ENCODE measurements at regions not wholly inside any gene's neighbourhood (a gene's known extent, or its start where the extent isn't known, plus 50 kb on each side); places are given as distances from the start of the nearest gene placed in this dataset.

DNA sequence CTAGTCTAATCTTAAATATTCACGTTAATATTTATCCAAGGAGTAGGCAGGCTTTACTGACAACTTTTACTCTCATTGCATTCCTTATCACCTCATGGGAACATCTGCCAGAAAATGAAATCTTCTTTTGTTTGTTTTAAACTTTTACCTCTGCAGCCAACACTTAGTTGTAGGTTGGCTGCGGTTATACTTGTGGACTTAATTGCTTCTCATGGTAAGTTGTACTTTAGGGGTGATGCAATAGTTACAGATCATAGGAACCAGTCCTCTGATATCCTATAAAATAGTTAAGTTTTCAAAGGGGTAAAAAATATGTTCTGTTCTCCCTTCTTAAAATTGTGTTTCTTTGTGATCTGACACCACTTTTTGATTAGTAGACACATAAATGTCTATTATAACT, 321.9 kb downstream of the ZPLD1 start:
- H3K4me3 ChIP-seq (ENCODE audit: low read depth, low read length) = no peak overlapping the region
- no peak for DNase-seq (ENCODE audit: low read depth)
- no peak for TF ChIP-seq CTCF (IDR thresholded peaks at IDR 0.05; ENCODE audit: low read depth, low read length, missing control alignments)

DNA sequence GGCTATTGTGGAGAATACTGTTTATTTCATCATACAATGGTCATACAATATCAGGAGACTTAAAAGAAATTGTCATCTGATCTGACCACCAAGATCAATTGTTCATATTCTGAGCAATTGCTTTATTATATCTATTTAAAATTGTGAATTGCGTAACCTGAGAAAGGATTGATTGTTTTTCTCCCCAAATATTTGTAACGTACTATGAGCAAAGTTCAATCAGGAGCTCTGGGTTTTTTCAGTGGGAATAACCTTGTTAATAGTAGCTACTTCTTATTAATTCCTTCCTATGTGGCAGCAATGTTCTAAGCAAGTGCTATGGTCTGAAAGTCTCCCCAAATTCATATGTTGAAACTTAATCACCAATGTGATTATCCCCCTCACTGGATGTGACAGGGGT, 323.1 kb downstream of the ZPLD1 start:
- DNase-seq (ENCODE audit: low read depth) = no peak
- no peak overlapping the region for H3K4me3 ChIP-seq (ENCODE audit: low read depth, low read length)
- TF ChIP-seq CTCF (IDR thresholded peaks at IDR 0.05; ENCODE audit: low read depth, low read length, missing control alignments) = no peak

- DNase-seq (ENCODE audit: low read depth) = no peak
- H3K4me3 ChIP-seq (ENCODE audit: low read depth, low read length) = no peak overlapping the region
- no peak for TF ChIP-seq CTCF (IDR thresholded peaks at IDR 0.05; ENCODE audit: low read depth, low read length, missing control alignments)
Measured at GRCh38 chr3:102761766-102762165, 327.0 kb downstream of the ZPLD1 start.

DNA sequence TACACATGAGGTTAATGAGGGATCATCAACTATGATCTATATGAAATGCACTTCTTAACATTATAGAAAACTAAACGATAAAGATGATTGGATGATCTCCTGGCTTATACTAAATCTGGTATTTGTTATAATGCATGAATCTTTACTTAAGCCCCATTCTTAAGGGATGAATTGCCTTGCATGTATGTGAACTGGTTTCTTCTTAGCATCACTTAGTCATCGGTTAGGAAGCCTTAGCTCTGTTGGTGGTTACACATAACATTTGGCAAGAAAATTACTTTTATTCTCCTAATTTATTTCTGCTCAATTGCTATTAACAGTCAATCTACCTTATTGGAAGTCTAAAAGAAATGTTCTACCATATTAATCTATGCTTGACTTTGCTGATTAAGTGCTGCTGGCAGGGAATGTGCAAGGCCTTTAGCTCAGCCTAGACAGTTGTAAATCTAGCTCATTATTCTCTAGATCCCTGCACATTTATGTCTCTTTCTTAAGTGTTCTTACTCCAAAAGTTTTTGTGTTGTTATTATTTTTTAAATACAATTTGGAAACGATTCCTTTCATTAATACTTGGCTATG, 356.0 kb downstream of the ZPLD1 start:
- no peak overlapping the region for H3K4me3 ChIP-seq (ENCODE audit: low read depth, low read length)
- DNase-seq (ENCODE audit: low read depth) = no peak
- no peak for TF ChIP-seq CTCF (IDR thresholded peaks at IDR 0.05; ENCODE audit: low read depth, low read length, missing control alignments)

DNA sequence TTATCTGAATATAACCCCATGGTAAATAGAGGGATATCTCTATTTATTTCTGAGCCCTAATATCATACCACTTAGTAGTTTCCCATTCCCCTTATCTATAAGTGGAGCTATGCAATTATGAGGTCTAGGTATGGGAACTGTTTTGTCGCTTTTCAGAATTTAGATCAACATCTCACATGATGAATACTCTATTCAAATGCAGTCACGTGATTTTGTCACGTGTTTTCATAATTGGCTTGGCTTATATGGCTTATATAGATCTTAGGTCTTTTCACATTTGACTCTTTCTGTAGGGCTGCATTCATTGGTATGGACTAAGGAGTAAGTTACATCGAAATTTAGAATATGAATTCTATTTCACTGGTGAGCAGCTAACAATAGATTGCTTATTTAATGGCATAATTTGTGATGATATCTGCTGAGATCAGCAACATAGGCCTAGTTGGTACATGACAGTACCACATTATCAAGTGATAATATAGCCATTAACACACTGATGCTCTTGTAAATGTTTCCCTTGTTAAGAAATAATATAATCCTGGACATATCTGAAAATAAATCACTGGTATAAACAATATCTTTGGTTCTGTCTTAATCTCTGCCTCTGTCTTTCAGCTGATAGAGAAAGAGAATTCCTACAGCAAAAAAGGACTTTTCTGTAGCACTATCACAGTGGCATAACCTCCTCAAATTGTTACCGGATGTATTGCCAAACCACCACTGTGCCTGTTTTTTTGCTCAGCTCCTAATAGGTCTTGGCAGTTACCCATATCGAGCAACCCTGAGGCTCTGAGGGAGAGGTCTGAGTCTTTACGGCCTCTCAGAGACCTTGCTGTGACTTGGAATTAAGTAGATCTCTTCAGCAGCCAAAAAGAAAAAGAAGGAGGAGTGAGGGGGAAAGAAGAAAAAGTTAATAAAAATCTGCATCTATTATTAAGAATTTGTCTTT, 357.1 kb downstream of the ZPLD1 start:
- TF ChIP-seq CTCF (IDR thresholded peaks at IDR 0.05; ENCODE audit: low read depth, low read length, missing control alignments) = no peak
- no peak for DNase-seq (ENCODE audit: low read depth)
- no peak overlapping the region for H3K4me3 ChIP-seq (ENCODE audit: low read depth, low read length)

DNA sequence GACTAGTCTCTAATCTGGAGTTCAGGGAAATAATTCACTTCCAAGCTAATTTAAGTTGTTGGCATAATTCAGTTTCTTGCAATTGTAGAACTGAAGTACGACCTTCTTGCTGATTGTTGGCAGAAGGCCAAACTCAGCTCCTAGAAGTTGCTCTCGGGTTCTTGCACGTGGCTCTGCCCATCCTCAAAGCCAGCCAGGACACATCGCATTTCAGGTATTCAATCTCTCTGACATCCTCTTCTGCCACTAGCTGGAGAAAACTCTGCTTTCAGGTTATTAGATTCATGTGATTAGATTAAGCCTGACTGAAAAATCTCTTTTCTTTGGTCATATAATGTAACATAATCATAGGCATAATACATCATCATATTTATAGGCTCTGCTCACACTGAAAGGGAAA, 362.0 kb downstream of the ZPLD1 start:
- no peak for DNase-seq (ENCODE audit: low read depth)
- H3K4me3 ChIP-seq (ENCODE audit: low read depth, low read length) = no peak overlapping the region
- no peak for TF ChIP-seq CTCF (IDR thresholded peaks at IDR 0.05; ENCODE audit: low read depth, low read length, missing control alignments)

Measured in GM12864 (cell line).